Right lobe of liver (tissue), 6 donors: ENCODE measurements at regions not wholly inside any gene's neighbourhood (a gene's known extent, or its start where the extent isn't known, plus 50 kb on each side); places are given as distances from the start of the nearest gene placed in this dataset.

Experiments
- ATAC-seq, 4 donors: fragments of 200-7000 bp; cut with Tn5 transposase; one replicate each; pipeline ENCODE4 v1.9.1; 2020; ENCODE audit warnings: mild to moderate bottlenecking in 4 of 4, moderate library complexity in 4 of 4
- DNase-seq, 3 donors: peaks; one replicate each; pipeline ENCODE4 v3.0.0-alpha.2; 2020
- H3K27ac ChIP-seq, 3 donors: fragments of 200-600 bp; one replicate each; pipeline ENCODE4 v1.8.0; 2022
- H3K27me3 ChIP-seq, 2 donors: fragments of 200-600 bp; one replicate each; pipeline ENCODE4 v1.8.0; 2022
- H3K36me3 ChIP-seq, 4 donors: fragments of 200-600 bp; sonication (generic) in 1 of 4; one replicate each; pipeline versions ENCODE4 v1.5.1 to v1.8.0; 2017 to 2022; ENCODE audit warnings: control low read depth in 1 of 4
- H3K4me1 ChIP-seq, 4 donors: fragments of 200-600 bp; sonication (generic) in 1 of 4; one replicate each; pipeline versions ENCODE4 v1.5.1 to v1.8.0; 2017 to 2022; ENCODE audit warnings: control low read depth in 1 of 4
- H3K4me3 ChIP-seq, 3 donors: fragments of 200-600 bp; one replicate each; pipeline ENCODE4 v1.8.0; 2022
- H3K9me3 ChIP-seq, 4 donors: fragments of 200-600 bp; sonication (generic) in 1 of 4; one replicate each; pipeline versions ENCODE4 v1.5.1 to v1.8.0; 2017 to 2022; ENCODE audit warnings: control low read depth in 1 of 4
- POLR2A ChIP-seq: fragments of 450-650 bp; IDR thresholded peaks from one replicate; pipeline ENCODE4 v1.6.1; 2017; ENCODE audit warnings: antibody characterized with exemption, mild to moderate bottlenecking
- WGBS: methylation state at CpG from one replicate; pipeline ENCODE4 v1.1.6; 2018; ENCODE audit warnings: low coverage, low lambda C conversion rate; ENCODE audit not compliant: insufficient coverage; ENCODE audit errors: missing lambda C conversion rate; 5-methylcytosine and 5-hydroxymethylcytosine counted together
- intact Hi-C, 2 donors: fragments of 100-400 bp; cut with DNase I; formaldehyde crosslinking; loops; one replicate each; pipeline versions ENCODE4 v1.11.2 to v1.14.1; 2022
- TF ChIP-seq, protein P1 (sequence below), 4 donors: fragments of 200-600 bp in 3 of 4; fragments of 450-650 bp in 1 of 4; IDR thresholded peaks; one replicate each; pipeline versions ENCODE4 v1.5.1 to v1.8.0; 2016 to 2022; ENCODE audit warnings: antibody characterized with exemption in 4 of 4, mild to moderate bottlenecking in 2 of 4
- donor health status: DM: no; HTN: yes; CAD: no.
- donor health status: DM: no; HTN: no; CAD: no.
- donor health status: DM: no; HTN: no; CAD: no.
- donor health status: DM: no; HTN: yes; CAD: no.
- donor health status: DM: no; HTN: yes; CAD: no.

DNA sequence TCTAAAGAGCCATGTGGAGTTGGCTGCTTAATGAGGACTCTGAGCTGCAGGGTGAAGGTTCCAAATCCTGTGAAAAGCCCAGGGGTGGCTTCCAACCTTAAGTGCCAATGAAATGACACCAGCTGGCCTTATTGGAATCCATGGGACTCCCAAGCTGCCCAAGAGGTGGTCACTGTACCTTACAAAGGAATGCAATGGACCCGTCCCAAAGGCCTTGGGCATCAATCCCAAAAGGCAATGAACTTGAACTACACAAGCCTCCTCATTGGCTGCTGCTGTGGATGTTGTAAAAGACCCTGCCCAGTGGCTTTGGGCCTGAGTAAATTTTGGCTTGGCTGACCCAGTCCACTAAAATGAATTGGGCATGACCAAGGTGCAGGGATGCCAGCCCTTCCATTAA lies 129.3 kb downstream of the WNT5A start:
- Histone ChIP-seq H3K4me1 (no peaks in the 10 kb centered on the region), H3K27me3 (no peaks in the 10 kb centered on the region), H3K36me3 (no peaks in the 10 kb centered on the region), H3K9me3 (no peaks in the 10 kb centered on the region), H3K4me3 (no peak overlapping the region), H3K27ac (no peak overlapping the region)
- ATAC-seq (no peak), DNase-seq (no peak)
- 40% methylated on average over 1 of the region's 1 CpG for WGBS
- intact Hi-C loops = no loop called here
- TF ChIP-seq, protein P1, sequence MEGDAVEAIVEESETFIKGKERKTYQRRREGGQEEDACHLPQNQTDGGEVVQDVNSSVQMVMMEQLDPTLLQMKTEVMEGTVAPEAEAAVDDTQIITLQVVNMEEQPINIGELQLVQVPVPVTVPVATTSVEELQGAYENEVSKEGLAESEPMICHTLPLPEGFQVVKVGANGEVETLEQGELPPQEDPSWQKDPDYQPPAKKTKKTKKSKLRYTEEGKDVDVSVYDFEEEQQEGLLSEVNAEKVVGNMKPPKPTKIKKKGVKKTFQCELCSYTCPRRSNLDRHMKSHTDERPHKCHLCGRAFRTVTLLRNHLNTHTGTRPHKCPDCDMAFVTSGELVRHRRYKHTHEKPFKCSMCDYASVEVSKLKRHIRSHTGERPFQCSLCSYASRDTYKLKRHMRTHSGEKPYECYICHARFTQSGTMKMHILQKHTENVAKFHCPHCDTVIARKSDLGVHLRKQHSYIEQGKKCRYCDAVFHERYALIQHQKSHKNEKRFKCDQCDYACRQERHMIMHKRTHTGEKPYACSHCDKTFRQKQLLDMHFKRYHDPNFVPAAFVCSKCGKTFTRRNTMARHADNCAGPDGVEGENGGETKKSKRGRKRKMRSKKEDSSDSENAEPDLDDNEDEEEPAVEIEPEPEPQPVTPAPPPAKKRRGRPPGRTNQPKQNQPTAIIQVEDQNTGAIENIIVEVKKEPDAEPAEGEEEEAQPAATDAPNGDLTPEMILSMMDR (IDR thresholded peaks at IDR 0.05) = no peak
- TF ChIP-seq POLR2A = no peak

DNA sequence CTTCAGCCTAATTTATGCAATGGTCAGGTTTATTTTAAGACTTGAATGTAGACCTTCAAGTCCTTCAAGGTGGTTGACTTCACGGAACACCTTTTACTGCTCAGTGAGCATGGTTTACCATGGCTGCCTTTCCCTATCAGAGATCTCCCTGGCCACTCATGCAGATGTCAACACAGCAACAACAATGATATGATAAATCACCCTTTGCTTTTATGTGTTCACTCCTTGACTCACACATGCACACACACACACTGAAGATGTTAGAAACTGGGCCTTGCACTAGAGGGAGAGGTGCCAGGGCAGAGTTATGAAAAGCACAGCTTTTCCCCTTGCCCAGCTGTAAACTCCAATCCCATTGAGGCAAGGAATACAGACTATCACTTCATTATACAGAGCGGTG lies 134.4 kb downstream of the WNT5A start:
- Histone ChIP-seq H3K9me3 (no peaks in the 10 kb centered on the region), H3K27me3 (no peaks in the 10 kb centered on the region), H3K4me3 (no peak overlapping the region), H3K27ac (no peak overlapping the region), H3K4me1 (no peaks in the 10 kb centered on the region), H3K36me3 (no peaks in the 10 kb centered on the region)
- no peak for TF ChIP-seq POLR2A
- TF ChIP-seq, protein P1 (IDR thresholded peaks at IDR 0.05) = no peak
- intact Hi-C loops = no loop called here
- ATAC-seq (no peak), DNase-seq (no peak)
- WGBS = no CpG with 5 or more reads among the region's 2 CpGs

DNA sequence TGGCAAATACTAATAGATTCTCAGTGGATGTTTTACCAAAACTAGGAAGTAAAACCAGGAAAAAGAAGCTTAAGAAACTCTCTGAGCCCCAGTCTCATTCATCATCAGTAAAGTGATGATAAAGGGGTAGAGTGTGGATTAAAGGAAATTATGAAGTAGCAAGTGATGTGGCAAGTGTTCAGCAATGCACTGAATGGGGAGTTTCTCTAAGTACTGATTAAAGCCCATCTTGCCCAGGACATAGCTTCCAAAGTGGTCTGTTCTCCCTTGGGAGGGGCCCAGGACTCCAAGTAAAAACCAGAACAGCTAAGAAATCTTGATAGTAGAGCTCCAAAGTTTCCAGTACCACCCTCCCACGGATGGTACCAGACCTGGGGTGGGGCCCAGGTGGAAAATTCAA lies 137.3 kb downstream of the WNT5A start:
- Histone ChIP-seq H3K9me3 (no peaks in the 10 kb centered on the region), H3K4me3 (no peak overlapping the region), H3K4me1 (no peaks in the 10 kb centered on the region), H3K27ac (no peak overlapping the region), H3K36me3 (no peaks in the 10 kb centered on the region), H3K27me3 (no peaks in the 10 kb centered on the region)
- 18% methylated on average over 1 of the region's 1 CpG for WGBS
- intact Hi-C loops = no loop called here
- ATAC-seq (no peak), DNase-seq (no peak)
- TF ChIP-seq, protein P1 (IDR thresholded peaks at IDR 0.05) = no peak
- no peak for TF ChIP-seq POLR2A

DNA sequence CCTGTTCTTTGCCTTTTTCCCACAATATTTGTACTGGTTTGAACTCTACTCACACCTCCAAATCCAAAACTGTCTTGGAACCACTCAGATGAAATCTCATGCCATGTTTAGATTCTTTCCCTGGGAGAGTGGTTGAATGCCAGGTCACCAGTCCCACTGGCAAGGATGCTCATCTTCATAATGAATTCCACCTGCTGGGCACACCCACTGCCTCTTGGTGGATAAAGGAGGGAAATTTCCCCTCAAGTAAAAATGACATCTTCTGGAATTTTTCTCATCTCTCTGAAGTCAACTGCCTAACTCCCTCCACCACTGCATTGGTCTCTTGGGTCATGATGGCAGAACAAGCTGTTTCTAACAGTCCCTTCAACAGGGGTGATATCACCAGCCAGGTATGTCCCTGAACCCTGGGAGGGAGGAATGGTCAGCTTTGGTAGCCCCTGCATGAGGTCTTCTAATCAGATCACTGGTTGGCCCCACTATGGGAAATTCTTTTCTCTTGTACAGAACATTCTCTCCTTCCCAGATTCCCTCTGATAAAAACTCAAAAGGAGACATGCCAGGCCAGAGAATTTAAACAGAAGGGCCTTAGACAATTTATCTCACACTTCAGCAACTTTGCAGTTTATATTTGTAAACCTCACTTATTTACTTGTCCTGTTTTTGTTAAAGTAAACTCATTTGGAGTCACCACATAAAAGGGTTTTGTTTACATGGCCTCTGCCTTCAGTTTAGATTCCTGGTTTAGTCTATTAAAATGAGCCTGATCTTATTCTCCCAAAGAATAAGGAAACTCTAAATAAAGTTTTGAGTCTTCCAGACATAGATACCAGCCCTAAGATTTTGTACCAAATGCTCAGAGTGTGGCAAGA lies 143.4 kb downstream of the WNT5A start:
- Histone ChIP-seq H3K27me3 (no peaks in the 10 kb centered on the region), H3K9me3 (no peaks in the 10 kb centered on the region), H3K27ac (no peak overlapping the region), H3K4me1 (no peaks in the 10 kb centered on the region), H3K36me3 (no peaks in the 10 kb centered on the region), H3K4me3 (no peak overlapping the region)
- TF ChIP-seq, protein P1 (IDR thresholded peaks at IDR 0.05) = no peak
- no peak for TF ChIP-seq POLR2A
- ATAC-seq = no peak
- intact Hi-C loops = no loop called here
- DNase-seq = no peak
